NT2/D1 (cell line): ENCODE measurements at regions not wholly inside any gene's neighbourhood (a gene's known extent, or its start where the extent isn't known, plus 50 kb on each side); places are given as distances from the start of the nearest gene placed in this dataset.
"Not testable (repeated sequence)": the region's sequence is repeated elsewhere in the genome, so short reads cannot be mapped to it uniquely, and the experiment has no call there.

Experiments
- DNase-seq: peaks from one replicate; pipeline ENCODE4 v3.0.0-alpha.2; 2011; ENCODE audit warnings: low read depth, low spot score
- H3K27me3 ChIP-seq: 2 replicates; pipeline ENCODE4 v1.6.0; 2011; ENCODE audit warnings: mild to moderate bottlenecking; ENCODE audit not compliant: insufficient read length, insufficient read depth
- H3K36me3 ChIP-seq: 2 replicates; pipeline ENCODE4 v1.6.1; 2011; ENCODE audit warnings: mild to moderate bottlenecking, low read length, mixed read lengths; ENCODE audit not compliant: insufficient read depth, insufficient read length
- H3K4me1 ChIP-seq: 2 replicates; pipeline ENCODE4 v1.5.1; 2011; ENCODE audit not compliant: insufficient read depth, insufficient read length
- H3K4me3 ChIP-seq: 2 replicates; pipeline ENCODE4 v1.5.1; 2011; ENCODE audit warnings: low read depth; ENCODE audit not compliant: insufficient read length
- H3K9ac ChIP-seq: 2 replicates; pipeline ENCODE4 v1.6.0; 2011; ENCODE audit warnings: low read depth; ENCODE audit not compliant: insufficient read length
- H3K9me3 ChIP-seq: 2 replicates; pipeline ENCODE4 v1.5.1; 2011; ENCODE audit warnings: mild to moderate bottlenecking, low read length; ENCODE audit not compliant: insufficient read depth

DNA sequence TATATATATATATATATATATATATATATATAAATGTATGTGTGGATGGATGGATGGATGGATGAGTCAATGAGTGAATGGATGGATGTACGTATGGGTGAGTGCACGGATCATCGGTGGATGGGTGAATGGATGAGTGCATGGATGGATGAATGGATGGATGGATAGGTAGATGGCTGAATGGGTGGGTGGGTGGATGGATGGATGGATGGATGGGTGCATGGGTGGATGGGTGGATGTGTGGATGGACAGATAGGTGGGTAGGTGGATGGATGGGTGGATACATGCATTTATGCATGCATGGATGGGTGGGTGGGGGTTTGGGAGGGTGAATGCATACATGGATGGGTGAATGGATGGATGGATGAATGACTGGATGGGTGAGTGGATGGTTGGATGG lies 138.8 kb upstream of the ZNF469 start:
- not testable (repeated sequence) for H3K9ac ChIP-seq, H3K27me3 ChIP-seq, H3K36me3 ChIP-seq, H3K4me3 ChIP-seq, H3K4me1 ChIP-seq, DNase-seq, H3K9me3 ChIP-seq

DNA sequence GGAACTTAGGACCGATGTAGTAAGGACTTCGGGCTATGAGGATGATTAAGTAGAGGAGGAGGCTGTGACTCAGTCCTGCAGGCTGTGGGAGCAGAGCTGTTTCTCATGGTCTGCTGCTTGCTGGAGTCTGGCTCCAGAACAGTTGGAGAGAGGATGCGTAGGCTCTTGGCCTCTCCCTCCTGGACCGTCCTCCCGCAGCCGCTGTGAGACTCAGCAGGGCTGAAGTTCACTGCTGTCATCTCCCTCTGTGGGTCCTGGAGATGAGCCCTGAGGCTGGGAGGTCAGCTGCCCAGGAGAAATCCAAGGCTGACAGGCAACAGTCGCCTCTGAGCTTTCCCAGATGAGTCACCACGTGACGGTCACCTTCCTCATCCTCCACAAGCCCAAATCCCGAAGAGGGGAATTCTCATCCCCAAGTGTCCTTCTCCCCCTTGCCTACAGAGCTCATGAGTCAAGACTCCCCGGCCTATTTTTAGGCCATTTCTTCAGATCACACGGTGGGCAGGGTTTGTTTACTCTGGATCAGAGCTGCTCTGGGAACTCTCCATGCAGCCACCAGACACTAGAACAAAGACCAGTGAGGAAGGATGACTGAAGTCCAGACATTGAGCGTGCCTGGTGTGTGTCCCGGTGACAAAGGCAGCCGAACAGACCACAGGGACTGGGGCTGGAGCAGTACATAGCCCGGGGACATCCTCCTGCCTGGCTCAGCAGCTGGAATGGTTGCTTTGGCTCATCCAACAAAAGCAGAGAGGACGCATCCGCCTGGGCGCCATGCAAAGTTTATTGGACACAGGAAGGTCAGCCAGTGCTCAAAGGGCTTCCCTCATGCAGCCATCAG lies 137.3 kb upstream of the ZNF469 start:
- H3K9me3 ChIP-seq, H3K4me1 ChIP-seq, H3K9ac ChIP-seq, H3K4me3 ChIP-seq, H3K36me3 ChIP-seq, DNase-seq, H3K27me3 ChIP-seq: not testable (repeated sequence)

DNA sequence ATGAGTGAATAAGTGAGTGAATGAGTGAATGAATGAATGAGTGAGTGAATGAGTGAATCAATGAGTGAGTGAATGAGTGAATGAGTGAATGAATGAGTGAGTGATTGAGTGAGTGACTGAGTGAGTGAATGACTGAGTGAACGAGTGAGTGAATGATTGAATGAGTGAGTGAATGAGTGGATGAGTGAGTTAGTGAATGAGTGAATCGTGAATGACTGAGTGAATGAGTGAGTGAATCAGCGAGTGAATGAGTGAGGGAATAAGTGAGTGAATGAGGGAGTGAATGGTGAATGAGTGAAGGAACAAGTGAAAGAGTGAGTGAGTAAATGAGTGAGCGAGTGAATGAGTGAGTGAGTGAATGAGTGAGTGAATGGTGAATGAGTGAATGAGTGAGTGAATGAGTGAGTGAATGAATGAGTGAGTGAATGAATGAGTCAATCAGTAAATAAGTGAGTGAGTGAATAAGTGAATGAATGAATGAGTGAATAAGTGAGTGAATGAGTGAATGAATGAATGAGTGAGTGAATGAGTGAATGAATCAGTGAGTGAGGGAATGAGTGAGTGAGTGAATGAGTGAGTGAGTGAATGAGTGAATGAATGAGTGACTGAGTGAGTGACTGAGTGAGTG lies 135.7 kb upstream of the ZNF469 start:
- not testable (repeated sequence) for H3K4me1 ChIP-seq, H3K27me3 ChIP-seq, H3K36me3 ChIP-seq, H3K9ac ChIP-seq, H3K4me3 ChIP-seq, DNase-seq, H3K9me3 ChIP-seq

DNA sequence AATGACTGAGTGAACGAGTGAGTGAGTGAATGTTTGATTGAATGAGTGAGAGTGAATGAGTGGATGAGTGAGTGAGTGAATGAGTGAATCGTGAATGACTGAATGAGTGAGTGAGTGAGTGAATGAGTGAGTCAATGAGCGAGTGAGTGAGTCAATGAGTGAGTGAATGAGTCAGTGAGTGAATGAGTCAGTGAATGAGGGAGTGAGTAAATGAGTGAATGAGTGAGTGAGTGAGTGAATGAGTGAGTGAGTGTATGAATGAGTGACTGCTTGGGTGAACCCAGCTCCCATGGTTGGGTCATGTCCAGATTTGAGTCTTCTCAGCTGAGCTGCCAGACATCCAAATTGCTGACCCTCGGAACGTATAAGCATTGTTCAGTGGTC lies 135.2 kb upstream of the ZNF469 start:
- not testable (repeated sequence) for H3K36me3 ChIP-seq, H3K27me3 ChIP-seq, DNase-seq, H3K4me1 ChIP-seq, H3K9me3 ChIP-seq, H3K4me3 ChIP-seq, H3K9ac ChIP-seq

DNA sequence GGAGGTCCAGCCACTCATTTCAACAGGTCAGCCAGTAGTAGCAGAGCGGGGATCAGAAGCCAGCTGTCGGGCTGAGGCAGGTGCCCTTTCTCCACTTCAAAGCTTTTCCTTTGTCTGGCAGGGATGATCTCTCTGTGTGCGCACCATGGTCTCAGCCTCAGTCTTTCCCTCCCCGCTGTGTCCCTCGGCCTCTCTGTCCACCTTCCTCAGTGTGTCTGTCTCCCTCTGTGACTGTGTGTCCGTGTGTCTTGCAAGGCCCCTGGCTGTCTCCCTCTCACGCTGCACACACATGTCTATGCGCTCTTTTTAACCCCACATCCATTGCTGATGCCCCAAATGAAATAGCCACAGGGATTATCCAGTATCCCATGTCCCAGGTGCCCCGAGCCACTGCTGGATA lies 134.0 kb upstream of the ZNF469 start:
- DNase-seq, H3K9me3 ChIP-seq, H3K4me1 ChIP-seq, H3K36me3 ChIP-seq, H3K27me3 ChIP-seq, H3K4me3 ChIP-seq, H3K9ac ChIP-seq: not testable (repeated sequence)

DNA sequence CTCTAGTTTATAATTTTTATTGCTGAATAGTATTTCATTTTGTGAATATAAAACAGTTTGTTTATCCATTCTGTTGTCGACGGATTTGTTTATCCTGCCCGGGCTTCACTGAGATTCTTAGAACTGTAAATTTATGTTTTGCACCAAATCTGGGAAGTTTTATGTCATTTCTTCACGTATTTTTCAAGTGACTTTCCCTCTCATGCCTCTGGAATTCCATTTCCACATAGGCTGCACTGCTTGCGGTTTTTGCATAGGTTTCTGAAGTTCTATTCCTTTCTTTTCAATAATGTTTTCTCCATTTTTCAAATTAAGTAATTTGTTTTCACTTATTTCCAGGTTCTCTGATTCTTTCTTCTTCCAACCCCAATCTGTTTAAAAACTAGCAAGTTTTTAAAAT lies 132.4 kb upstream of the ZNF469 start:
- H3K27me3 ChIP-seq, H3K4me1 ChIP-seq, DNase-seq, H3K9ac ChIP-seq, H3K9me3 ChIP-seq, H3K4me3 ChIP-seq, H3K36me3 ChIP-seq: not testable (repeated sequence)

DNA sequence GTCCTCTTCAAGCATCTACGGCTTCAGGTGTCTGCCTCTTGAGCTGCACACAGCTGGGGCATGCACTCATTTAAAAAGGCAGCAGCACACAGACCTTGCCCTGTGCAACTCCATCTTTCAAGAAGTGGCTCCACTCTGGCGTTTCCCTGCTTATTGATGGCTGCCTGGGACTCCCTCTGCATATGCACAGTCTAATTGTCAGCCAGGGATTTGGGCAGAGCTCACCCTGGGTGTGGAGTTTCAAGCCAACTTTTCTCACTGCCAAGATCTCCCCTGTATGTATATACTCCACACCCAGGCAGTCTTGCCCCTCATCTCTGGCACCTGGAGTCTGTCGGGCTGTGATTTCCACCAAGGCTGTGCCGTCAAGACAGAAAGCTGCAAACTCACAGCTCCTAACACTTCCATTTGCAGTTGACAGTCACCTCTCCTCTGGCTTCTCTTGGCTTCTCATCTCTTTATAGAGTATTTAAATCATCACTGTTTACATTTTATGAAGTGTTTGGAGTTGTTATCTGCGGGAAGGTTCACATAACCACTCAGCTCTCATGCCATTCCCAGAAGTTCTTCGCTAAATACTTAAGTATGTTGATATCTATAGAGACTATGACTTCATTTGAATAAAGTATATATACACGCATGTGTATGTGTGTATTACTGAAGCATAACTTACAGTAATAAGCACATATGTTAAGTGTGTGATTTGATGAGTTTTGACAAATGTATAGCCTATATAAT lies 130.5 kb upstream of the ZNF469 start:
- not testable (repeated sequence) for H3K4me1 ChIP-seq, H3K9ac ChIP-seq, H3K4me3 ChIP-seq, DNase-seq, H3K27me3 ChIP-seq, H3K36me3 ChIP-seq
- peaks cover 14% of the 10 kb centered on the region for H3K9me3 ChIP-seq

DNA sequence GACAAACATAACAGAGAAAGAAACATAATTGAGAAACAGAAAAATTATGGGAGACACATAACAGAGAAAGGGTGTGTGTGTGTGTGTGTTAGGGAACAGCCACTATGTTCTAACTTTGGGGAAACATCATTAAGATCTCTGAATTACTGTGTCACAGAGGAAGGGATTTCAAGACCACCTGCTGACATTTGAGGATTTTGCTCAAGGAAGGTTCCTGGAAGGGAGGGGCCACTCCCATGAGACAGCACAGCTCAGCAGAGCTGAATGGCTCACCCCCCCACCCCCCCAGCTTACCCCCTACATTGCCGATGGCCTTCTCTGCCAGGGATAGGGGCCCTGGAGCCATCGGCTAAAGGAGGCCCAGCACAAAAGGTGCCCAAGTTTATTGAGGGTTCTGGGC lies 124.6 kb upstream of the ZNF469 start:
- H3K36me3 ChIP-seq, DNase-seq, H3K4me1 ChIP-seq, H3K4me3 ChIP-seq, H3K27me3 ChIP-seq, H3K9ac ChIP-seq: not testable (repeated sequence)
- peaks cover 14% of the 10 kb centered on the region for H3K9me3 ChIP-seq

DNA sequence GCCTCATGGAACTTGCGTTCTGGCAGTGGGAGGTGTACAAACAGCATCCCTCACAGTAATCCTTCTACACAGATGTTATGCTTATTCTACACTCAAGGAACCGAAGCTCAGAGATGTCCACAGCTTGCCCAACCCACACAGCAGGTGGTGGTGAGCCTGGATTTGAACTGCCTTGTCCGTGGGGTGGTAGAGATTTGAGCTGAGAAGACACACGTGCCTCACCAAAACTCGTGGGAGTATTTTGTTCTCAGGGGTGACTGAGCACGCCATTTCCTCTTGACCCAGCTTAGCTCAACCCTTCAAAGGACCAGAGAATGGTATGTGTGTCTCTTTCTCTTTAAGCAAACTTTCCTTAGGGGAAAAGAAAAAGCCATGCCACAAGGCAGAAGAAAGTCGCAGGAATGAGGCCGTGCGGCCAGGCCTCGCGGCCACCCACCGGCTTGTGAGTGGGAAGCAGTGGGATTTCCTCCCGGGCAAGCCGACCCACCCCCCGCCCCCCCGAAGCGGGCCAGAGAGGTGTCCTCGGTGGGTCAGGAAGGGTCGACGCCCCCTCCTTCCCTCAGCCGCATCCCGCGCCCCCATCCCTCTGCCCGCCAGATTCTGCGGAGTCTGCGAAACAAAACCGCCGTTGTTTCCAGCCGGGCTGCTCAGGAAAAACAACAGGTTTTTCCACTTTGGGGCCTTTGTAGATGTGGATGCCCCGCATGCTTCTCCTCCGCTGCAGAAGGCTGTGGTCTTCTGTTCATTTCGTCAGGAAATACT lies 123.8 kb upstream of the ZNF469 start:
- H3K4me3 ChIP-seq, H3K36me3 ChIP-seq, H3K27me3 ChIP-seq, DNase-seq, H3K4me1 ChIP-seq, H3K9ac ChIP-seq: not testable (repeated sequence)
- H3K9me3 ChIP-seq, result peaks cover 14% of the 10 kb centered on the region

DNA sequence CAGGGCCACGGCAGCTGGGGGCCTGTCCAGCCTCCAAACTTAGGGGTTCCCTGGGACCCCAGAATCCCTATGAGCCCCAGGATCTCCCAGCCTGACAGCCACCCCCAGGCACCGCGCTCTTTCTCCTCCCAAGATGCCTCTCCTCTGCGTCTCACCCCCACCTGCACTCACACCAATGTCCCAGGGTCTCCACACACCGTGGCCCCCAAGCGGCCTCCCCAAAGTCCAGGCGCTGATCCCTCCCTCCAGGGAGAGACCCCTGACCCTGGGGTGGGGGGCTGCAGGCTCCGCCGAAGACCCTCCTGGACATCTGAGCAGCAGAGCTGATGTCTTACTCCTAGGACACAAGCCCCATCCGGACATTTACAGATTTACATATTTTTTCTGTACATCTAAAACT lies 123.2 kb upstream of the ZNF469 start:
- not testable (repeated sequence) for H3K4me1 ChIP-seq, H3K4me3 ChIP-seq, H3K36me3 ChIP-seq, DNase-seq, H3K27me3 ChIP-seq, H3K9ac ChIP-seq
- H3K9me3 ChIP-seq, result peaks cover 14% of the 10 kb centered on the region

DNA sequence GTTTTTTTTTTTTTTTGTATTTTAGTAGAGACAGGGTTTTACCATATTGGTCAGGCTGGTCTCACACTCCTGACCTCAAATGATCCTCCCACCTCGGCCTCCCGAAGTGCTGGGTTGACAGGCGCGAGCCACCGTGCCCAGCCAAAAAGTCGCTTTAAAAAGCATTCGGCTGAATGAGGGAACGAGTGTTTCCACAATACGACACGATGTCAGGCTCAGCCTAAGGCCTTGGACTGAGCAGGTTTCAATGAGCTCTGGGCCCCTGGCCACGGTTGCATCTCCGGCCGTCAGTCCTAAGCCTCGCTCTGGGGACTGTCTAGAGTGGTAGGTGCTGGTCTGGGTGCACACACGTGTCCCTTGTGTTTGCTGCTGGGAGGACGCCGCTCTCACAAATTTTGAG lies 122.6 kb upstream of the ZNF469 start:
- not testable (repeated sequence) for H3K36me3 ChIP-seq, DNase-seq, H3K4me3 ChIP-seq, H3K27me3 ChIP-seq, H3K9ac ChIP-seq, H3K4me1 ChIP-seq
- H3K9me3 ChIP-seq, result peaks cover 14% of the 10 kb centered on the region
